T47D (cell line): ENCODE measurements at regions not wholly inside any gene's neighbourhood (a gene's known extent, or its start where the extent isn't known, plus 50 kb on each side); places are given as distances from the start of the nearest gene placed in this dataset.
"Not testable (repeated sequence)": the region's sequence is repeated elsewhere in the genome, so short reads cannot be mapped to it uniquely, and the experiment has no call there.

Experiments
- DNase-seq, 2 experiments: peaks; one replicate each; pipeline versions ENCODE4 v3.0.0 to v3.0.0-alpha.2; 2011 to 2012; ENCODE audit warnings: low read depth in 1 of 2, low spot score in 1 of 2
- JUND ChIP-seq: IDR thresholded peaks from 2 replicates; pipeline ENCODE4 v1.6.1; 2012; ENCODE audit warnings: low read depth
- in situ Hi-C: cut with HindIII; loops from 2 replicates; pipeline ENCODE4 v1.10.0; 2016; ENCODE audit warnings: low sequenced_read_pairs, low pct_unique_long_range_greater_than_20kb

GRCh38 chr2:136715146-136715545 is 50.2 kb upstream of the THSD7B start:
- no peak for TF ChIP-seq JUND
- no peak for DNase-seq
- in situ Hi-C loops, result no loop called here

GRCh38 chr2:136714452-136714951 is 50.8 kb upstream of the THSD7B start:
- in situ Hi-C loops, result no loop called here
- no peak for DNase-seq
- TF ChIP-seq JUND, result no peak

- no peak for TF ChIP-seq JUND
- in situ Hi-C loops, result no loop called here
- DNase-seq, result no peak
Observed at GRCh38 chr2:136713739-136714138, 51.6 kb upstream of the THSD7B start.

GRCh38 chr2:136705336-136705735 is 60.0 kb upstream of the THSD7B start:
- DNase-seq, result no peak
- in situ Hi-C loops, result no loop called here
- TF ChIP-seq JUND, result no peak

GRCh38 chr2:136703214-136703613 is 62.1 kb upstream of the THSD7B start:
- TF ChIP-seq JUND, result no peak
- in situ Hi-C loops, result no loop called here
- no peak for DNase-seq

- no peak for TF ChIP-seq JUND
- in situ Hi-C loops, result no loop called here
- DNase-seq, result no peak
Observed at GRCh38 chr2:136696438-136696837, 68.9 kb upstream of the THSD7B start.

GRCh38 chr2:136693966-136694365 is 71.4 kb upstream of the THSD7B start:
- no peak for TF ChIP-seq JUND
- in situ Hi-C loops, result no loop called here
- DNase-seq, result no peak

GRCh38 chr2:136680079-136680478 is 85.3 kb upstream of the THSD7B start:
- in situ Hi-C loops, DNase-seq: not testable (repeated sequence)

GRCh38 chr2:136665736-136666135 is 99.6 kb upstream of the THSD7B start:
- no peak for DNase-seq
- TF ChIP-seq JUND, result no peak
- in situ Hi-C loops, result no loop called here

GRCh38 chr2:136664713-136665405 is 100.5 kb upstream of the THSD7B start:
- in situ Hi-C loops, result no loop called here
- no peak for TF ChIP-seq JUND
- no peak for DNase-seq

- in situ Hi-C loops, result no loop called here
- DNase-seq, result no peak
- no peak for TF ChIP-seq JUND
Observed at GRCh38 chr2:136658201-136658600, 107.1 kb upstream of the THSD7B start.

GRCh38 chr2:136653861-136654260 is 111.5 kb upstream of the THSD7B start:
- no peak for DNase-seq
- no peak for TF ChIP-seq JUND
- in situ Hi-C loops, result no loop called here

- in situ Hi-C loops, result no loop called here
- no peak for TF ChIP-seq JUND
- DNase-seq, result no peak
Observed at GRCh38 chr2:136651456-136652010, 113.8 kb upstream of the THSD7B start.

GRCh38 chr2:136647039-136647438 is 118.3 kb upstream of the THSD7B start:
- TF ChIP-seq JUND, result no peak
- no peak for DNase-seq
- in situ Hi-C loops, result no loop called here
